ENCODE measurements at regions not wholly inside any gene's neighbourhood (a gene's known extent, or its start where the extent isn't known, plus 50 kb on each side); places are given as distances from the start of the nearest gene placed in this dataset.

DNA sequence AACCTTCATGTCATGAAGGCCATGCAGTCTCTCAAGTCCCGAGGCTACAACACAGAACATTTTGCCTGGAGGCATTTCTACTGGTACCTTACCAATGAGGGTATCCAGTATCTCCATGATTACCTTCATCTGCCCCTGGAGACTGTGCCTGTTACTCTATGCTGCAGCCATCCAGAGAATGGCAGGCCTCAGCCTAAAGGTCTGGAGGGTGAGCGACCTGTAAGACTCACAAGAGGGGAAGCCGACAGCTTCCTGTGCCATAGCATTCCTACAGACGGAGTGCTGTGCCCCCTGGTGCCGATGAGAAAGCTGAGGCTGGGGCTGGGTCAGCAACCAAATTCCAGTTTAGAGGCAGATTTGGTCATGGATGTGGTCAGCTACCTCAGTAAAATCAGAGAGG is 51.3 kb upstream of the CADPS start:
- H3K9ac ChIP-seq (ENCODE audit: insufficient read depth in 1 of 2, low read length in 2 of 2) = no peak overlapping the region
- no peak overlapping the region for H3K4me3 ChIP-seq
- H3K4me1 ChIP-seq (ENCODE audit: control insufficient read depth in 5 of 5, insufficient read depth in 5 of 5, low read length in 5 of 5) = no peaks in the 10 kb centered on the region
- H3K9me3 ChIP-seq (ENCODE audit: control insufficient read depth in 4 of 4, insufficient read depth in 3 of 4, low read length in 3 of 4) = no peaks in the 10 kb centered on the region
- DNase-seq (no peak), ATAC-seq (ENCODE audit: insufficient read depth, low FRiP score) (no peak)
- H3K36me3 ChIP-seq (ENCODE audit: control insufficient read depth in 4 of 4, insufficient read depth in 4 of 4, low read length in 4 of 4) = no peaks in the 10 kb centered on the region
- H3K27ac ChIP-seq (ENCODE audit: low read depth in 1 of 2, low read length in 1 of 2) = no peak overlapping the region
- WGBS, 2 donors = 44 to 51% methylated on average over 5 of the region's 5 CpGs
- TF ChIP-seq CTCF (IDR thresholded peaks at IDR 0.05; ENCODE audit: control extremely low read depth, extremely low read depth) = no peak
- H3K27me3 ChIP-seq (ENCODE audit: control insufficient read depth in 3 of 3, insufficient read depth in 3 of 3, low read length in 2 of 3) = no peaks in the 10 kb centered on the region

- no peak for TF ChIP-seq CTCF (IDR thresholded peaks at IDR 0.05; ENCODE audit: control extremely low read depth, extremely low read depth)
- Histone ChIP-seq H3K9me3 (ENCODE audit: control insufficient read depth in 4 of 4, insufficient read depth in 3 of 4, low read length in 3 of 4) (no peaks in the 10 kb centered on the region), H3K36me3 (ENCODE audit: control insufficient read depth in 4 of 4, insufficient read depth in 4 of 4, low read length in 4 of 4) (no peaks in the 10 kb centered on the region), H3K4me3 (no peak overlapping the region), H3K4me1 (ENCODE audit: control insufficient read depth in 5 of 5, insufficient read depth in 5 of 5, low read length in 5 of 5) (no peaks in the 10 kb centered on the region), H3K27ac (ENCODE audit: low read depth in 1 of 2, low read length in 1 of 2) (no peak overlapping the region), H3K27me3 (ENCODE audit: control insufficient read depth in 3 of 3, insufficient read depth in 3 of 3, low read length in 2 of 3) (no peaks in the 10 kb centered on the region), H3K9ac (ENCODE audit: insufficient read depth in 1 of 2, low read length in 2 of 2) (no peak overlapping the region)
- ATAC-seq (ENCODE audit: insufficient read depth, low FRiP score) (no peak), DNase-seq (no peak)
- 50 to 79% methylated on average over 1 of the region's 1 CpG for WGBS, 2 donors
These were observed 53.0 kb upstream of the CADPS start for GRCh38 chr3:62928256-62928655.

DNA sequence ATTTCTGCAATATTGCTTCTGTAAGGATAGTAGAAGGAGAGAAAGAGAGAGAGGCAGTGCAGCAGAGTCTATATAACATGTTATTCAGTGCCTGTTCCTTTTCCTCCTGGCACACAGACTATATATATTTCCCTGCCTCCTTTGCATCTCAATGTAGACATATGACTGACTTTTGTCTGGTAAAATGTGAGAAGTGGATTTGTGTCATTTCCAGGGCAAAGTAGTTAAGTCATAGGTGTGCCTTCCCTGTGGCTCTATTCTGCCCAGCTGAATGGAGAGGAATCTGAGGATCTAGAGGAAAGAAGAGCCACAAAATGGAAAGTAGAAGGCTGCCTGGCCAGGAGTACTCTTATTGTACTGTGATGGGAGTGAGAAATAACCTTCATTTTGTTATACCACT is 54.6 kb upstream of the CADPS start:
- no peak for TF ChIP-seq CTCF (IDR thresholded peaks at IDR 0.05; ENCODE audit: control extremely low read depth, extremely low read depth)
- H3K9ac ChIP-seq (ENCODE audit: insufficient read depth in 1 of 2, low read length in 2 of 2) = no peak overlapping the region
- no peaks in the 10 kb centered on the region for H3K36me3 ChIP-seq (ENCODE audit: control insufficient read depth in 4 of 4, insufficient read depth in 4 of 4, low read length in 4 of 4)
- H3K4me3 ChIP-seq = no peak overlapping the region
- ATAC-seq (ENCODE audit: insufficient read depth, low FRiP score) (no peak), DNase-seq (no peak)
- H3K4me1 ChIP-seq (ENCODE audit: control insufficient read depth in 5 of 5, insufficient read depth in 5 of 5, low read length in 5 of 5) = no peaks in the 10 kb centered on the region
- no peaks in the 10 kb centered on the region for H3K27me3 ChIP-seq (ENCODE audit: control insufficient read depth in 3 of 3, insufficient read depth in 3 of 3, low read length in 2 of 3)
- H3K9me3 ChIP-seq (ENCODE audit: control insufficient read depth in 4 of 4, insufficient read depth in 3 of 4, low read length in 3 of 4) = no peaks in the 10 kb centered on the region
- H3K27ac ChIP-seq (ENCODE audit: low read depth in 1 of 2, low read length in 1 of 2) = no peak overlapping the region

DNA sequence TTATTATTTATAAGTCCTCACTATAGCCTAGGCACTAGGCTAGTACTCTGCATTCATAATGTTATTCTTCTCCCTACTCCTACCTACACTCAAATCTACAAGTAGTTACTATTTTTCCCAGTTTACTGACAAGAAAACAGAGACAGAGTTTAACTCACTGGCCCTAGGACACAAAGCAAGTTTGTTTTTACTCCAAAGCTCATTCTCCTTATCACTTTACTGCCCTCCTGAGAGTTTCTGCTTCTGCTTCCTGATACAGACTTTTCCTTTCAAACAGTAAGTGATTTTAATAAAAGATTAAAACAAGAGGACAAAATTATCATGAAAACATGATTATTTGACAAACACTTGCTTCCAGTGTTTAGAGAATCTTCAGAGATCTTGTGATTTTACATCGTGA is 60.6 kb upstream of the CADPS start:
- 55 to 73% methylated on average over 1 of the region's 1 CpG for WGBS, 2 donors
- no peak overlapping the region for H3K9ac ChIP-seq (ENCODE audit: insufficient read depth in 1 of 2, low read length in 2 of 2)
- TF ChIP-seq CTCF (IDR thresholded peaks at IDR 0.05; ENCODE audit: control extremely low read depth, extremely low read depth) = no peak
- no peaks in the 10 kb centered on the region for H3K36me3 ChIP-seq (ENCODE audit: control insufficient read depth in 4 of 4, insufficient read depth in 4 of 4, low read length in 4 of 4)
- no peaks in the 10 kb centered on the region for H3K4me1 ChIP-seq (ENCODE audit: control insufficient read depth in 5 of 5, insufficient read depth in 5 of 5, low read length in 5 of 5)
- DNase-seq (no peak), ATAC-seq (ENCODE audit: insufficient read depth, low FRiP score) (no peak)
- H3K9me3 ChIP-seq (ENCODE audit: control insufficient read depth in 4 of 4, insufficient read depth in 3 of 4, low read length in 3 of 4) = peaks cover 0 to 5% (median 0%) of the 10 kb centered on the region in 4 donors
- no peak overlapping the region for H3K27ac ChIP-seq (ENCODE audit: low read depth in 1 of 2, low read length in 1 of 2)
- no peaks in the 10 kb centered on the region for H3K27me3 ChIP-seq (ENCODE audit: control insufficient read depth in 3 of 3, insufficient read depth in 3 of 3, low read length in 2 of 3)
- no peak overlapping the region for H3K4me3 ChIP-seq
